HG02852 (cell line): ENCODE measurements at regions not wholly inside any gene's neighbourhood (a gene's known extent, or its start where the extent isn't known, plus 50 kb on each side); places are given as distances from the start of the nearest gene placed in this dataset.
"Not testable (repeated sequence)": the region's sequence is repeated elsewhere in the genome, so short reads cannot be mapped to it uniquely, and the experiment has no call there.

Source experiments
- ATAC-seq: cut with Tn5 transposase; IDR thresholded peaks from one replicate; pipeline ENCODE4 v1.9.1; 2021; ENCODE audit warnings: mild to moderate bottlenecking, moderate library complexity; ENCODE audit not compliant: unreplicated experiment

DNA sequence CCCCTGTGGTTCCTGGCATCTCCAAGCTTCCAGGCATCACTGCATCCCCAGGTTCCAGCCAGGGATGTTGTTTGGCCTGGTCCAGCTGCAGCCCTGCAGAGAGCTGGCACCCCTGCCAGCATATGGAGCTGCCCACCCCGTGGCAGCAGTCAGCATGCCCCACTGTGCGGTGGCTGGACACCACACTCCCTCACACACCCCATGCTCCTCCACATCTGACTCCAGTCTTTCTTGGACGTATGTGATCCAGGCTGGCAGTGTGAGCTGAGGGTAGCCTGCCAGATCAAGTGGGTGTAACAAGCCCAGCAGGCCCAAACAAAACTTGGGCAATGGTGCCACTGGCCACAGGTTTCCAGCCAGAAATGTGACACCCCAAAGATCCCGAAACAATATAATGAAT lies 620.4 kb downstream of the RWDD3 start:
- no peak for ATAC-seq

GRCh38 chr1:95863086-95863485 lies 629.1 kb downstream of the RWDD3 start:
- no peak for ATAC-seq

GRCh38 chr1:95865769-95866168 lies 631.8 kb downstream of the RWDD3 start:
- ATAC-seq, result no peak

DNA sequence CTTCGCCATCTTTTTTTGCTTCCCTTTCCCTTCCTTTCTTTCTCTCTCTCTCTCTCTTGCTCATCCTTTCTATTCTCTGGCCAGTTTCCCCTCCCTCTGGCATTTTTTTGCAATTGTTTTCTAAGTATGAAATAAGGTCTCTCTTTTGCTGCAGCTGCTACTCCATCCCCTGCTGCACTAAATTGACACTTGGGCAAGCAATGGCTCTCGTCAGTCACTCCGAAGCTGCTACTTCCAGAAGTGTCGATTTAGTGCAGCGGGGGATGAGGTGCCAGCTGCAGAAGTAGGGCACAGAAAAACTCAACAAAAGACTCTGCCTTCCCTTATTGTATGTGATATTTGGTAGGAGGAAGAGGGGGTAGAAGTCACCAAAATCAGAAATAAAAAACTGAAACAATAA lies 642.3 kb downstream of the RWDD3 start:
- ATAC-seq, result no peak

- ATAC-seq, result no peak
Observed at GRCh38 chr1:95879498-95880050, 645.6 kb downstream of the RWDD3 start.

GRCh38 chr1:95888941-95889390 lies 655.0 kb downstream of the RWDD3 start:
- ATAC-seq, result no peak

DNA sequence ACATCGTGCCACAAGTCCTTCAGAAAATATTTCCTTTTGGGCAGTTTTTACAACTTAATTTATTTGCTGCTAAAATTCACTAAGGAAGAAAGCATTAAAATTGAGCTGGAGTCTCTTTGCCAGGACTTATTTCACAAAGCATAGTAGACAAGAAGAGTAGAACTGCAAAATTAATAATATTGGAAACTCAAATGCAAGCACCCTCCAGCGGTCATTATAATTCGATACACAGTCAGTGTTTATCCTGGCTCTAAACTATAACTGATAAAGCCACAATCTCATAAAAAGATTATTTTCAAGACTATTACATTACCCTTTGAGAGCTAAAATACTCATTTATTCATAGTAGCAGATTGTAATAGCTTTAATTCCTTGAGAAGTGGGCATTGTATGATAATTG lies 655.4 kb downstream of the RWDD3 start:
- ATAC-seq, result no peak

- no peak for ATAC-seq
Observed at GRCh38 chr1:95893921-95894320, 659.9 kb downstream of the RWDD3 start.

- ATAC-seq, result no peak
Observed at GRCh38 chr1:95903060-95903459, 669.0 kb downstream of the RWDD3 start.

GRCh38 chr1:95905818-95906395 lies 671.9 kb downstream of the RWDD3 start:
- ATAC-seq, result no peak

- ATAC-seq, result not testable (repeated sequence)
Observed at GRCh38 chr1:95911739-95912138, 677.7 kb downstream of the RWDD3 start.

GRCh38 chr1:95916616-95917015 lies 682.6 kb downstream of the RWDD3 start:
- ATAC-seq, result no peak

DNA sequence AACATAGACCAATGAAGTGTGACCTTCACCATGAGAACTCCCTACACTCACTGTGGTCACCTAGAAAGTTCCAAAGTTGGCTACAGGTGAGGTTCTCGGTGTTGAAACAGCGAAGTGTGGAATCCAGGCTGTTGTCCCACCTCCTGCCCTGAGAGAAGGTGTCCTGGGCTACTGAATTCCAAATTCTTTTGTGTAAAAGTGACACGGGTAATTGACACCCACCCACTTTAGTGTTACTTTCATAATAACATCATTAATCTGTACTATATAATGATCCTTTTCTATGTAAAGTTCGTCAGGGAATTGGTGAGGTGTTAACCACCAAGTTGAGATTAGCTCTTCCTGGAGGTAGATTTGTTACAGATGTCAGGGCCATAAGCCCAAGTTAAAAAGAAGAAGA lies 690.7 kb downstream of the RWDD3 start:
- no peak for ATAC-seq

GRCh38 chr1:95926331-95926730 lies 692.3 kb downstream of the RWDD3 start:
- ATAC-seq, result no peak

DNA sequence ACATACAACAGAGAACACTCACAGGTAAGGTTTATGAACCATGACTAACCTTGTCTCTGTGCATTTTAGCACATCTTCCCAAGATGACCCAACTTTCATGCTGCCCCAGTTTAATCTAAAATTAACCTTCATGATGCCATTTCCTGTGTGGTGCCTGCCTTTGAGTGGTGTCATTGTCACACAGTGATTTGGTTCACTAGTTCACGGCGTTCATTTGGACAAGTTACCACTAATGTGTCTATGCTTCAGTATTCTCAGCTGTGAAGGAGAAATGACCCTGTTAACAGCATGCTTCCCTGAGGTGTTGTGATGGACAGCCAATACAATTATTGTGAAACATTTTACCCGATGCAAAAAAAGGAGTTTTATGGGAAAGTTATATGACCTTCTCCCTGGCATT lies 693.1 kb downstream of the RWDD3 start:
- no peak for ATAC-seq

- ATAC-seq, result no peak
Observed at GRCh38 chr1:95935719-95936118, 701.7 kb downstream of the RWDD3 start.

DNA sequence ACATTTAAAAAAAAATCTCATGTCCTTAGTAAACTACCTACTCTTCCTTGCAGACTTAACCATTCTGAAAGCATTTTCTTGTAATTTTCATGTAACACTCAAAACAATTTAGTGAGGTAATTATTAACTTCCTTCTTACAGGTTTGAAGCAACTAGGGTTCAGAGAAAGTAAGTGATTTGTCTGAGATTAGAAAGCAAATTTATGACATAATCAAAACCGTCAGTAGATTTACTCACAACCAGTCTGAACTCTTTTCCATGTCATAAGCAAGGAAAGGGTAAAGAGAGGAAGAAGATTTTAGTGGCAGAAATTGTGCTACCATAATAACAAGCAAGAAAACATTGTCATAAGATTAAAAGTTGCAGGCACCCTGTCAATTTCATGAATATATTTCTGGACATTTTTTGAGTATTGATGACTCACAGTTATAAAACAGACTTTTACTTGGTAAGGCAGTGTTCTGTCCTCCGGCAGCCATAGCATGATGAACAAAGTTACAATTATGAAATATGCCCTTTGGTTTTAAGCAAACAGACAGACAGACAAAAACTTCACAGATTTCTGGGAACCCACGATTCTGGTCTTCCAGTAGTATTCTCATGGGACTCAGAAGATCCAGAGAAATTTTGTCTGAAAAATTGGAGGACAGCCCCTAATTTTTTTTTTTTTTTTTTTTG lies 707.2 kb downstream of the RWDD3 start:
- no peak for ATAC-seq

DNA sequence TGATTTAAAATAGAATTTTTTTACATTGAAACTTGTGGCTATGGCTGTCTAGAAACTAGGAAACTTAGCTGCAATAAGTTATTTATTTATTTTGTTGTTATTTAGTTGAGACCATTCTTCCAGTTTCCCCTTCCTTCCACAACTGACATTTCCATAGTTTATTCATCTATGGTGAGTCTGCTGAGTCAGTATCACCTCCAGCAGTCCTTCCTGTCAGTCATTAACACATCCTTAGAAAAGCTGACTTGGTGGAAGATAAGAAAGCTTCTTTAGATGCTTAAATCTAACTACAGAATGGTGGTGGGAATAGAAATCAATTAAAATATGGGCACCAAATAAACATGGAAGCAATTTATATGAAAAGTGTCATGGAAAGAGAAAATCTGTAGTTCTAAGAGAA lies 714.0 kb downstream of the RWDD3 start:
- no peak for ATAC-seq

DNA sequence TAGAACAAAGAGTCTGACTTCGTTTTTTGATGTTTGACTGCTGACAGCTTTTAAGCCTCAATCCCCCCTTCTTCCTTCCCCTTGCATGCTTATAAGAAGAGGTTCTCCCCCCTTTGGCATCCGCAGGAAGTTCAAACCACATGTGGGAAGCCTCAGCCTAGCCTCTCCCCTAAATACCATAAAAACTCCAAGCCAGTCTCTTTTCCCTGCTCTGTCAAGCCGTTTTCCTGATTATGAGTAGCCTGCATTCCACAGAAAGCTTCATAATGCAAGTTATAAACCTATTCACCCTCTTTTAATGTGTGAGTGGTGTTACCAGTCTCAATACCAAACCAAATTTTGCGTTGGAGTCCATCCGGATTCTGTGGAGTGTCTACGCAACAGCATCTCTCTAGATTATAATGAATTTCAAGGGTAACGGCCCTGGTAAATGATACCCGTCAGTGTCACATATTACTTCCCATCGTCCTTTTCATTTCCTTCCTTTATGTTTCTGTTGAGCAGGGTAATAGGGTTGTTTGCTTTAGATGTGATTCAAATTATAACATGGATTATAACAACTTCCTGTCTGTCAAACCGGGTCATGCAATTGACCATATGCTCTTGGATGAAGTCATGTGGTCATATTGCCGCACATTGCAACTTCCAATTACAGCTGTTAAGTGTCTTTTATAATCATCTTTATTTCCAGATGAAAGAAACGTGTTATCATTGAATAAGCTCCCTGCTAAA lies 717.5 kb downstream of the RWDD3 start:
- ATAC-seq, result no peak

DNA sequence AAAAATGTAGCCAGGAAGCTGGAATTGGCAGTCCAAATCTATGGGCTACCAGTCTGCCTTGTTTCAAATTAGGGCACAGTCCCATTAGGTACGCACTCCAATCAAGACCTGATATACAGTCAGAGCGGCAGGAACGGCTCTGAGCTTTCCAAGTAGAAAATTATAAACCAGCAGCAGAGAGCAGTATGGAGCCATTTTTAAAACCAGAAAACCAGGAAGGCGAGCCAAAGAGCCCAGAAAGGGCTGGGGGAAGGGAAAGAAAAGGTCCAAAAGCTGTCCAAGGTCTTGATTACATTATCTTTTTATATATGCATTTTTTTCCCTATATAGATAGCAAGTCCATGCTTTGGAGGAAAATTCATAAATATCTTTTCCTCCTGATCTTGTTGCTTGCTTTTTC lies 719.0 kb downstream of the RWDD3 start:
- no peak for ATAC-seq

DNA sequence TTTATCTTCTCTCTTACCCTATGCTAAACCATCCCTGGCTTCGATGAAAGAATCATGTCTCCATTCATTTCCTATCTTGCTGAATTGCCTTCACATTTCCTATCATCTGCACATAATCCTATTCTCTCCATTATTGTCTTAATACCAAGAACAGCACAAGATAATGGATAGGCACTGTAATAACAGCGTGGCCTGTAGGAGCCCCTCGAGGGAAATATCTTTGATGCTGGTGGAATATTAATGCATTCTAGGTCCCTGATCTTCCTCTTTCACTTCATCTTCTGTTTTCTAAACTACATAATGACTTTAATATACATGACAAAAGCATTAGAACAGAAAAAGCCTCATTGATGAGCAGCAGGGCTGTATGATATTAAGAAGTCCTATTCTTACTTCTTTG lies 720.6 kb downstream of the RWDD3 start:
- ATAC-seq, result no peak

- no peak for ATAC-seq
Observed at GRCh38 chr1:95956215-95956614, 722.2 kb downstream of the RWDD3 start.
